GM21529 (cell line): ENCODE measurements at regions not wholly inside any gene's neighbourhood (a gene's known extent, or its start where the extent isn't known, plus 50 kb on each side); places are given as distances from the start of the nearest gene placed in this dataset.

ENCODE experiments used
- ATAC-seq: cut with Tn5 transposase; IDR thresholded peaks from one replicate; pipeline ENCODE4 v1.9.1; 2021; ENCODE audit not compliant: unreplicated experiment

DNA sequence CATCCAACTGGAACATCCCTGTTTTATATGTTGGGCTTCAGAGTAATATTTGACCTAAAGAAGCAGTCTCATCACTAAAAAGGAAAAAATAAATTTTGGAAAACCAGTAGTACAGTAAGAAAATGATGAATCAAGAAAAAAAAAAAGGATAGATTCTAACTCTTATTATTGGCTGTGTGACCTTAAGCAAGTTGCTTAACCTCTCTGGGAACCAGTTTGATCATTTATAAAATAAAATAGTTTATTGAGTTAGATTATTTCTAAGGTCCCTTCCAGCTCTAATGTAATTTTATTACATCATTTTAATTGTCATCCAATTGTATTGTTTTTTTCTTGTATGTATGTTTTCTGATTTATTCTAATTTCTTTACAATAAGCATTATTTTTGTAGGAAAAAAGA lies 127.0 kb downstream of the PRELID2 start:
- no peak for ATAC-seq

DNA sequence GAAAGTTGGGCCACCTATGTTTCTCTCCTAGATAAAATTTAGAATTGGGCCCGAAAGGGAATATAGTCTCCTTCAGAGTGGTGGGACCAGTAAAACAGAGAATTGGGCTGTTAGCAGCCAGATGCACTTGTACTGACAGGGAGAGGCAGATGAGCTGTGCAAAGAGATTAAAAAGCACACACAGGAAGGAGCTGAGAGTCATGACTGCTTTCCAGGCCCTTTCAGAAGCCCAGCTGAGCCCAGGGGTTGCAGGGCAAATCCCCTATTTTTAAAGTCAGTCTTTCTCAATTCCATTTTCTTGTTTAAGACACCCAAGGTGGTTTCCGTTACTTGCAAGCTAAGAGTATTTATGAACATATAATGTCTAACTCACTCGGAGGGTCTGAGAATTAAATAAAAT lies 130.4 kb downstream of the PRELID2 start:
- ATAC-seq: no peak

DNA sequence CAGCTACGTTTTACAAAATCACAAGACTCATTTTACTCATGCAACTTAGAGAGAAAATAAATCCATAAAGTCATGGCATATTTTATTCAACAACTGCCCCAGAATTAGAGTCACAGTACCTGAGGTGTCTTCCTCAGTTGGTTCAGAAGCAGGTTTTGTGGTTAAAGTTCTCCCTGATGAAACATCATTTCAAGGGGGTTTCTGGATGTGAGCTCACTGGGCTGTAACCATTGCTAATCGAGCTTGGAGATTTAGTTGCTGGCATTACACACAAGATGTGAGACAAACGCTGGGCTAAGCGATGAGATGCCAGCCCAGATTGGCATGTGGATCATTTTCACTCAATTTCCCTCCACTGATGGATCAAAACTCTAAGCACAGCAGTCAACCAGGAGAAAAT lies 131.3 kb downstream of the PRELID2 start:
- no peak for ATAC-seq

DNA sequence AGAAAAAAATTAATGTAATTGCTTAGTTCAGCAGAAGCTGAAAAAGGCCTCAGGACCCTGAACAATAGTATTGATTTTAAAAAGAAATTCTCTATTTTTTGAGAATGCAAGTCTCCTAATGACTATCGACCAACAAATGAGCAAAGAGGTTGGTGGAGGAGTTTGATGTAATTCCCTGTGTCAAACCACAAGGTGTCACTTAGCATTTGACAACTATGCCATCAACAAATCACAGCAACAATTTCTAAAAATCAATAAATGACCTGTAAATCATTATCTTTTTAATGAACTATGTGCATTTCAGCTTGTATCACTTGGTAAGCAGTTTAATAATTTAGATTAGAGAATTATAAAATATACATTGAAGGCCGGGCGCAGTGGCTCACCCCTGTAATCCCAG lies 133.7 kb downstream of the PRELID2 start:
- ATAC-seq: no peak

DNA sequence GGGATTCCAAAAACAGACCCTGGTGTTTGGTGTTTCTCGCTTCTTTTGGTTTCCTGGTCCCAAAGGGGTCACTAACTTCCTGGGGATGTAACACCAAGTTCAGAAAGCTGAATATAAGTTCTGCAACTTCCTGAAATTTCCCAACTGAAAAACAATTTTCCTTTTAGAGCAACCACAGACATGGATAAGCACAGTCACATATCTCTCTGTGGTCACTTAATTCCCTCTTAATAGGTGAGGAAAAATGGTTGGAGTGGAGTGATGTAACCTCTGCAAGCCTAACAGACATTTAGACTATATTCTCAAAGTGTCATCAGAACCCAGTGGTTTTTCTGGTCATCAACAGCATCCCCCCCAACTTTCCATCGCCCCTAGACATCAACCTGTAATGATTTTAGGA lies 135.3 kb downstream of the PRELID2 start:
- ATAC-seq: no peak

DNA sequence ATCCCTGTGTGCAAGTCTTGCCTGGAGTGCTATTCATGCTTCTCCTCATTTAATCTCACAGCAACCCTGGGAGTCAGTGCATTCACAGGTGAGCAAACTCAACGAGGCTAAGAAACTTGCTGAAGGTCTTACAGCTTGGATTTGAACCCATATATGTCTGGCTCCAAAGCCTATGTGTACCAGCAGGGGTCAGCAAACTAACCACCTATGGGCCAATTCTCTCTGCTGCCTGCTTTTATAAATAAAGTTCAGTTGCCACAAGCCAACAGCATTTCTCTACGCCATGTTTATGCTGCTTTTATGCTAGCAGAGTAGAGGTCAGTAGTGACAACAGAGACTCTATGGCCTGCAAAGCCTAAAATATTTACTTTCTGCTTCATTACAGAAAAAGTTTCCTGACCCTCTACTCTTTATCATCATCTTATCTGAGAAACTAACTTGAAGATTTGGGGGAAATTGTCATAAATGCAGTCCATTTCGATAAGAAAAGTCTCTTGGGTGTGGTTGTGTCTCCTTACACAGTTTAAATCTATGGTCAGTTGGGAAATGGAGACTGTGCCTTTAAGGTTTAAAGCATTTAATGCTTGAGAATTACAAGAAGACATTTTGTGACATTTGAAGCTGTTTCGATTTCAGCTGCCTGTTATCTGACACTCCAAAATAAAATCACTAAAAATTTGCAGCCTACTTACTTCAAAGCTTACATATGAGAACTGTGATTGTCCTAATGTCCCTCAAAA lies 137.7 kb downstream of the PRELID2 start:
- peak; percentile 68 for ATAC-seq

DNA sequence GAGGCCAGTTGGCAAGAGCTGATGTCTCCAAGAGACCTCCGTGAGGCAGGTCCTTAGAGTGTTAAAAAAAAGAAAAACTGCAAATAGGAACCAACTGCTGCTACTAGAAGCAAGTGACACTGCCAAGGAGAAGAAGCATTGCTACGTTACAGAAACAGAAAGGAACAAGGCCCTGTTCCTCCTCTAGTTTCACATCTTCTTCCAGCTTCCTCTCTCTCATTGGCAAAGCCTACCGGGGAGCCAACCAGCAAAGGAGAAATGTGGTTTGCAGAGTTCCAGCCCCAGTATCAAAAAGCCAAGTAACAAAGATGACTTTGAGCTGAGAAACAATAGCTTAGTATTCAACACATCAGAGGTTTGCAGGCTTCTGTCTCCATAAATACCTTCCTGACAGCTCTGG lies 145.9 kb downstream of the PRELID2 start:
- ATAC-seq: peak; percentile 91

DNA sequence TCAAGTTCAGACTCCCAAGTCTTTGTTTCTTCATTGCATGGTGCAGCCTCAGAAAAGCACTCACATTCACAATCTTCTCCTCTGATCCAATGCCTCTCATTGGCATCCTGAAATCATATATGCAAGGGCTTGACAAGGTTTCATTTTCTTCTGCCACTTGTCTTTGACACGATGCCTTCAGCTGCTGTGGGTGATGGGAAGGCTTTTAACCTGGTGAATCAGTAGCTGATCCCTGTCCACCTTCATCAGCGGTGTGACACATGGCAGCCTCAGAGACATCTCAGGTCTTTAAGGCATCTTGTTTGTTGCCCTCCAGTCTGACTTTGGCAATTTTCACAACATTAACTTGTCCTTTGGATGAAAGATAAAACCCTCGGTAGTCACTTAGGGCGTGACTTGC lies 147.2 kb downstream of the PRELID2 start:
- ATAC-seq: no peak

DNA sequence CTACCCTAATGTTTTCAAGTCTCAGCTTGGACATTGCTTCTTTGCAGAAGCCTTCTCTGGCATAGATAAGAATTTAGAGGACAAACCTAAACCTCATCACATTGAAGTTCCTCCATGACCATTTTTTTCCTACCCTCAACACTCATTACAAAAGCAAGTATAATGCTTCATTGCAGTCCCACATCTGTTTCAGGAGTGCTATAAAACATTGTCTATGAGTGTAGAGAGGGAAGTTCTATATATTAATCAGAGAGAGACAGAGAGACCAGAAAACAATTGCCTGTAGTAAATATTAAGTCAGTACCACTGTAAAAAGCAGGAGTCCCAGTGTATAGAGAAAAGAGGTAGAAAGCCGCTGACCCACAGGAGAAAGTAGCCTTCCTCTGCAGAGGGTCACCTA lies 149.7 kb downstream of the PRELID2 start:
- no peak for ATAC-seq

DNA sequence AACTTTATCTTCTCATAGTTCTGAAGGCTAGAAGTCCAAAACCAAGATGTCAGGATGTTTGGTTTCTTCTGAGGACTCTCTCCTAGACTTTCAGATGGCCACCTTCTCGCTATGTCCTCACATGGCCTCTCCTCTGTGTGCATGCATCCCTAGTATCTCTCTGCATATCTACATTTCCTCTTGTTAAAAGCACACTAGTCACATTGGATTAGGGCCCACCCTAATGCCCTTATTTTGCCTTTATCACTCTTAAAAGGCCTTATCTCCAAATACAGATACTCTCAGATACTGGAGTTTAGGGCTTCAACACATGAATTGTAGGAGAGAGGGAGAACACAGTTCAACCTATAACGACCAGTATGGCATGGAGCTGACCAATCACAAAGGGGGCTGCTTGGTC lies 151.7 kb downstream of the PRELID2 start:
- ATAC-seq: no peak

DNA sequence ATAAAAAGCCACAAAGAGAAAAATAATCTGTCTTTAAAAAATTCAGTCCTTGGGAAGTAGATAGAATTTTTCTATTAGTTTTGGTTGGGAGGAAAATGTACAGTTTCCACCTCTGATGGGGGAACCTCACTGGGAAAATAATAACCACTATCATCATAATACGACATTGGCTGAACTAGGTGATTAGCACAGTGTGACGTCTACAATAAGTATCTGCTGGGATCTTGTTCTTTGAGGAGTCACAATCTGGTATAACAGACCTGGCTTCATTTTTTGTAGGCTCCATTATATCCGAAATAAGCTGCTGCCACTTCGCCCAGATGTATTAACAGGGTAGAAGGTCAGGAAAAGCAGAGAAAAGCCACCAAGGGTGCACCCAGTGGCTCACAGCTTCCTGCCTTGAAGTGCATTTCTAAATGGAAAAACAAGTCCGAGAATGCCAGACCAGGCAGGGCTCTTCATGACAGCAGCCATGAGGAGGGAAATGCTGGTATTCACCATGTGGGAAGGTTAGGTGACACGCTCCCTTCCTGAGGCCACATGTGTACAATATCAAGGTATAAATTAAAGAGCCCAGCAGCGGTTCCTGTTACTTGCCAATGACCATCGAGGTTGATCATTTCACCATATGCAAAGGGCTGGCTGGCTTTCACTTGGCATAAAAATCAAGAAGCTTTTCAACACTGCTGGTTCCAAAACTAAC lies 152.8 kb downstream of the PRELID2 start:
- no peak for ATAC-seq

DNA sequence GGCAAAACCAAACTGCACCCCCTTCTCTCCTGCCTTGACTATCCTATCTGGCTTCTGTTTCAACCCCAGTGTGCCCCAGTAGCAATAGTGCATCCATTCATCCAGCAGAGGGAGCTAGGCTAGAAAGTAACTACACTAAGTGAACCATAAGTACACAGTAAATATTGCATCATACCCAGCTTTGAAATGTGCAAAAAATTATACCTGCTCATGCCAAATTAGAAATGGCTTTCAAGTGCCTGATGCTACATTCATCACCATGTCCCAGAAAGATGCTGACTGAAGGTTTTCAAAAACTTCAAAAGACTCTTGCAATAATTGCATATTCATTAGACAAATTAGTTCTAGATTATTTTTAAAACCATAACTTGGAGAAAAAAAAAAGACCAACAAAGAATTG lies 153.5 kb downstream of the PRELID2 start:
- ATAC-seq: peak; percentile 98

DNA sequence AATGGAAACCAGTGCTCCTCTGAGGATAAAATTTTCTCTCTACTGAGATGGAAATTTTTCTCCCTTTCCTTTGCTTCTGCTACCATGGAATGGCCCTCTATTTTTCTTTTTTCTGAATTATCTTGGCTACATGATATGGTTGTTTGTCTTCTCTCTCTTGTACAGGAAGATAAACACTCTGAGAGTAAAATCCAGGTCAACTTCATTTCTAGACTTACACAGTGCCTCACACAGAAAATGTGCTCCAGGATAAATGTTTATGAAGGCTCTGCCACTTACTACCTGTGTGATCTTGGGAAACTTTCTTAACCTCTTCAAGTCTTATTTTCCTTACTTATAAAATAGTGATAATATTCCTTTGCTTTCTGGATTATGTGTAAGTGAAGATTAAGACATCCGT lies 153.9 kb downstream of the PRELID2 start:
- ATAC-seq: no peak

DNA sequence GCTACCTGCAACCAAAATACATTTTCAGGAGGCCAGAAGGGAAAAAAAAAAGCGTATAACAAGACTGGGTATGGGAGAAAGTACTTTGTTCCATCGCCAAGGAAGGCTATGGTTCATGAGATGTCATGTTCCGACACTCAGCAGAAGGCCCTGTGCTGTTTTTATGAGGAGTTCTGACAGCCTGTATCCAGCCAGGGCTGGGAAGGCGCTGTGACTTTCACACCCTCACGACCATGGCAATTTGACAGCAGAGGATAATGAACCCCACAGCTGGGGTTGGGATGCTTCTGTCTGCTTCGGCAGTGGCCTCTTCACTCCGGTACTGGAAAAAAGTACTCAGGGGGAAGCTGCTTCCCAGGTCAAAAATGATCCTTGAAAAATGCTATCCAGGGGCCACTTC lies 154.4 kb downstream of the PRELID2 start:
- no peak for ATAC-seq

DNA sequence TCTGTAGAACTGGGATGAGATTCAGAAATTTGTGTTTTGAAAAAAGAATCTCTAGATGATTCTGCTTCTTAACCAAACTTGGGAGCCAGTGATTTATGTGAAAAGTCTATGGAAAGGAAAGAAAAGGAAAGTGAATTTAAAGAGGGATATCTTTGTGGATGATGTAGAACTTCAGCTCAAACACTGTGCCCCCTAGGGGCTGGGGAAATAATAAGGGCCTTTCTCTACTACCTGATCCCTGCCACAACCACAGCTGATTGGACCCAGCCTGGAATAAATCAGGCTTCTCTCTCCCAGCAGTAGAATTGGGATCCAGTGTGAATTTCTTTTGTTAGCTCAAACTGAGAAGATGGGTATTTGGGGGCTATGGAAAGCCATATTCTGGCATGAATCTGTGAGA lies 155.0 kb downstream of the PRELID2 start:
- no peak for ATAC-seq

DNA sequence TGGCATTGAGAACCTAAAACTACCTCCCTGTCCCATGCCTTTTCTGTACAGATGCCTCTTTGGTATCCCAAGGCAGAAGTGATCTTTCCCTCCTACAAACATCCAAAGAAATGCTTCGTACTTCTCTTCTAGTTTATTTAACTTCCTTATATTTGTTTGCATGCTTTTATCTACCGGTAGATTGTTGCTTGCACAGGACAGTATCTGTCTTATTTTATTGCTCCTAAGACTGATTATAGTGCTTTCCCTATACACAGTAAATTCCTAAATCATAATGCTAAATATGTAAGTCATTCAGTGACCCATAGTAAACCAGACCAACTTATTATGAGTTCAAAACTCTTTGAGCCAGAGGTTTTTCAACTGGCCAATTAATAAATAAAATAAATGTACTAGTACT lies 156.9 kb downstream of the PRELID2 start:
- ATAC-seq: no peak

DNA sequence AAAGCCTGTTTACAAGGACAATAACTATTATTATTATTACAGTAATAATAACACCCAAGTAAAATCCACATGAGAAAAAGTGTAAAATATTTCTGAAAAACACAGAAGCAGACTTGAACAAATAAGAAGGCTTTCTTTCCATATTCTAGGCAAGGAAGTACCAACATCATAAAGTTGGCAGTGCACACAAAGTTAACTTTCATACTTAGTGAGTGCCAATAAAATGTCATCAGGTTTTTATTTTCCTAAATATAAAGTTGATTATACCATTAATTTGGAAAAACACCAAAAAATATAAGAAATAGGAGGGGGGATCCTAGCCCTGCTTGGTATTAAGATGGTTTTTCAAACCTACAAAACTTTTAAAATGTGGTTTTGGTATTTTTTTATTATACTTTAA lies 161.4 kb downstream of the PRELID2 start:
- no peak for ATAC-seq

DNA sequence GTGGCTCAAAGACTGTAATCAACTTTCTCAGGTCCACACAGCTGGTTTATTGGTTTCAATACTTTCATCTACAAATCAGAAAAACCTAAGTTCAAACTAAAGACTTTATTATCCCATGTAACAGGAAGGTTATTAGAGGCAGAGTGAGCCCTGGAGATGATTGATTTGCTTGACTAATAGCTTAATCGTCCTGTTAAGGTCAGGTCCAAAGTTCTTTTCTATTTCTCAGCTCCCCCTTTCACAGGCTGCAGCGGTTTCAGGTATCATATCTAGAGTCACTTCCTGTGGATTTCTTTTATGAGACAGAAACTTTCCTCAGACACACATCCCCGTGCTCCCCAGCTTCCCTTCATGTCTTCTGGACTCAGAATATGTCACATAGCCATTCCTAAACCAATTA lies 166.4 kb downstream of the PRELID2 start:
- ATAC-seq: no peak

DNA sequence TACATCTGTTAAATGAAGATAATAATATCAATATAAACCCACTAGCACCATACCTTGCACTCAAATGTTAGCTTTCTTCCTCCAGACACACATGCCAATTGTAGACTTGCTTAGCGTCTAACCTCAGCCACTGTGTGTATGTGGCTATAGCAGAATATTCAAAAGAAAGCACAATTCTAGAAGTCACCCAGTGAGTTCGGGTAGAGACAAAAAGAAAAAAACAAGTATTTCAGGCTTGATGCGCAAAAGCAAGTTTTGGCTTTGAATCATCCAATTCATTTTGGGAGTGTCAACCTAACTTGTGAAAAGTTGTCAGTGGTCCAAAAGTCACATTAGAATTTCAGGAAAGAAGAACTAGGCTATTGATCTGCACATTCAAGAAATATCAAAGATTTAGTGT lies 167.4 kb downstream of the PRELID2 start:
- ATAC-seq: no peak

DNA sequence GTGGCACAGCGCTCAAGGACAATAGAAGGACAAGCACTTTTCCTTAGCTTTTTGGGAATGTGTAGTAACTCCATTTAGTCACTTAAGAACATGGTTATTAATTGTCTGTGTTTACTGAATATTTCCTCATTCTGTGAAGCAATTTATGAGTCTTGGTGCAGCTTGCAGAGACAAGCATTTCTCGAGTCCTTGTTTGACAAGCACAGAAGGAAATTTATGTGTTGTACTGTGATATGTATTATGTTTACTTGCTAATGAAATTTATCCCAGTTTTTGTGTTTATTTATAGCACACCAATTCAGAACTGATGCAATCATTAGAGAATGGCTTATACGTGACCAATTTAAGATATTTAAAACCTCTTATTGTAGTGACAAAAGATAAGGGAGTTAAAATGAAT lies 168.6 kb downstream of the PRELID2 start:
- ATAC-seq: no peak

DNA sequence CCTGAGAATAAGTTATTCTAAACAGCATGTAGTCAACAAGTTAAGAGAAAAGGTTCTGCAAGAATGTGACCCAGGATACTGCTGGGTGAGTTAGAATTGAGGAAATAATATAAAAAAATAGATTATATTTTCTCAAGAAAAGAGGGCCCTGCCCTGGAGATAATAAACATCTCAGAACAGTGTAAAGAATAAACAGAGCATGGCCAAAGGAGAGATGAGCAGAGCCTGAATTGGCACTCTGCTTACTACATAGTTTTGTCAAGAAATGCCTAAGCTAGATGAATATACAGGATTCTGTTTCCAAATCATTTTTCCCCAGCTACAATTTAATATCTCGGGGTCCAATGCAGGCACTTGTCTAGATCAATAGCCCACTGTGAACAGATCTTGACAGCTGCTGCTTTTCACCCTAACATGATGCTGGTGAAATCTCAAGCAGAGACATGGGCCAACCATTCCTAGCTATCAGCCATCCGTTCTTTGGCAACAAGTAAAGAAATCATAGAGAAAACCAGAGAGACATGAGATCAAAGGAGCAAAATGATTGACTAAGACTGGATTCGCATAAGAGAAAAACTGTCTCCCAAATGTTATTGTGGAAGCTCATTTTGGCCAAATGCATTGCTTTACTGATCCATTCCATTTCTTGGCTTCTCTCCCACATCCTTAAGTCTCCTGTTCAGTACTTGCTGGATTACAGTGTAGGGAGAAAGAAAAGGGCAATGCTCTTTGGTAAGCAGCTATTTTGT lies 173.2 kb downstream of the PRELID2 start:
- no peak for ATAC-seq
